Glutamatergic neuron (in vitro differentiated cells): ENCODE measurements at regions not wholly inside any gene's neighbourhood (a gene's known extent, or its start where the extent isn't known, plus 50 kb on each side); places are given as distances from the start of the nearest gene placed in this dataset.

Experiments used
- DNase-seq: peaks from one replicate; pipeline ENCODE4 v3.0.0; 2022
- H3K27ac Mint-ChIP-seq: one replicate; pipeline ENCODE4 v1.8.0; 2020; ENCODE audit warnings: mild to moderate bottlenecking, mixed read lengths, inconsistent platforms; ENCODE audit not compliant: unreplicated experiment
- H3K27me3 Mint-ChIP-seq: one replicate; pipeline ENCODE4 v1.8.0; 2020; ENCODE audit warnings: mild to moderate bottlenecking, moderate library complexity, mixed read lengths, inconsistent platforms; ENCODE audit not compliant: unreplicated experiment
- H3K36me3 Mint-ChIP-seq: one replicate; pipeline ENCODE4 v1.8.0; 2020; ENCODE audit warnings: mild to moderate bottlenecking, mixed read lengths, inconsistent platforms; ENCODE audit not compliant: unreplicated experiment
- H3K4me1 Mint-ChIP-seq: one replicate; pipeline ENCODE4 v1.8.0; 2020; ENCODE audit warnings: mild to moderate bottlenecking, low read depth, mixed read lengths, inconsistent platforms; ENCODE audit not compliant: unreplicated experiment
- H3K4me3 Mint-ChIP-seq: one replicate; pipeline ENCODE4 v1.8.0; 2020; ENCODE audit warnings: mild to moderate bottlenecking, mixed read lengths, inconsistent platforms; ENCODE audit not compliant: unreplicated experiment
- H3K9me3 Mint-ChIP-seq: one replicate; pipeline ENCODE4 v1.8.0; 2020; ENCODE audit warnings: mild to moderate bottlenecking, moderate library complexity, mixed read lengths, inconsistent platforms; ENCODE audit not compliant: unreplicated experiment
- CTCF ChIP-seq: fragments of 200-600 bp; sonication (generic); IDR thresholded peaks from one replicate; pipeline ENCODE4 v1.5.0; 2021; ENCODE audit not compliant: partially characterized antibody, unreplicated experiment

DNA sequence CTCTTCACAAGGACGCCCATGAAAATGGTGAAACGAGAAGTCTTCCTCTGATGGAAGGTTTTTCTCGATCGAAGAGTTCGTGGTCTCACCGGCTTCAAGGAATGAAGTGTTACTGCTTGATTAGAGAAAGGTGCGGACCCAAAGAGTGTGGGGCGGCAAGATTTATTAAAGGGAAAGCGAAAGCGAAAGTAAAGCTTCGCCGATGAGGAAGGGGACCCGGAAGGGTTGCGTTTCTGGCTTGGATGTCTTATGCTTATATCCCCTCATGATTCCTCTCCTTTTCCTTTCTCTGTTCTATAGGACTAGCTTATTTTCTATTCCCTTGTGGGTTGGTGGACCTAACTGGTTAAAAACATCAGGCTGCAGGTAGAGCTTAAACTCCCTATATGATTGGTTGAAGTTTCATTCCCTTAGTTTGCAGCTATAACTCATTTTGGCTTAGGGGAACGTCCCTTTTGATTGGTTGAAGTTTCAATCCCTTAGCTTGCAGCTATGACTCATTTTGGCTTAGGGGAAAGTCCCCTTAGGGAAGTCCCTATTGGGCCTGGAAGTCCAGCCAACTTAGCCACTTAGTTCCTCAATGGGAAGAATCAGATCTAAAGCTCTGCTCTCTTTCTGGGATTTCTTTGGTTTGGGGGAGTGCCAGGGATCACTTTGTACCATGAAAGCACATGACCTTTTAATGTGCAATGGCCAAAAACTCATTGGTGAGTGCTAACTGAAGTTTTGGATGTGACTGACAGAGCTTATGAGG lies 1025.0 kb upstream of the PCDH10 start:
- Mint-ChIP-seq H3K4me3 (no peak overlapping the region), H3K36me3 (peaks cover 4% of the 10 kb centered on the region)
- DNase-seq, result no peak

GRCh38 chr4:132124624-132124974 lies 1024.5 kb upstream of the PCDH10 start:
- Mint-ChIP-seq H3K36me3 (peaks cover under 1% of the 10 kb centered on the region), H3K4me1 (peaks cover 2% of the 10 kb centered on the region), H3K27ac (no peak overlapping the region), H3K9me3 (peaks cover 8% of the 10 kb centered on the region), H3K4me3 (no peak overlapping the region), H3K27me3 (peaks cover 5% of the 10 kb centered on the region)
- no peak for TF ChIP-seq CTCF
- DNase-seq, result no peak

More for the DNA sequence above, 1025.0 kb upstream of the PCDH10 start:
- peaks cover 5% of the 10 kb centered on the region for H3K27me3 Mint-ChIP-seq
- H3K27ac Mint-ChIP-seq, result no peak overlapping the region
- H3K4me1 Mint-ChIP-seq, result peaks cover 2% of the 10 kb centered on the region
- H3K9me3 Mint-ChIP-seq, result peaks cover 11% of the 10 kb centered on the region
- no peak for TF ChIP-seq CTCF

- Mint-ChIP-seq H3K27me3 (peaks cover 5% of the 10 kb centered on the region), H3K4me3 (no peak overlapping the region), H3K36me3 (no peaks in the 10 kb centered on the region), H3K27ac (no peak overlapping the region), H3K4me1 (peaks cover 2% of the 10 kb centered on the region), H3K9me3 (peaks cover 8% of the 10 kb centered on the region)
- no peak for TF ChIP-seq CTCF
- no peak for DNase-seq
These were observed 1024.0 kb upstream of the PCDH10 start for GRCh38 chr4:132125131-132125530.

DNA sequence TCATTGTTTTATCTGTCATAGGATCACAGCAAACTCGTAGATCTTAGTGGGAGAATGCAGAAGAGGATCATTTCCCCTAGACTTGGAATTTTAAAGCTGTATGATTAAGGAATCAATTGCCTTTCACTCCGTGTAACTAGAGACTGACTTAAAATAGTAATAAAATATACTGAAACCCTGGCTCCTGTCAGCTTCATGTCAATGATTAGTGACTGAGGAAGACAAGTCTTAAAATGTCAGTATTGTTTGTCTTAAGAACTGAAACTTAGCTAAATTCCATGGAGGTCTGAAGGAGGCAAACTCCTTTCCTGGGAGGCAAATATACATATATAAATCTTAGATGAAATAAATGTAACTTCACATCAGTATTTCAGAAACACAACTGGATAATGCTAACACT lies 1016.7 kb upstream of the PCDH10 start:
- no peaks in the 10 kb centered on the region for H3K27me3 Mint-ChIP-seq
- H3K4me3 Mint-ChIP-seq, result no peak overlapping the region
- no peaks in the 10 kb centered on the region for H3K36me3 Mint-ChIP-seq
- no peak for TF ChIP-seq CTCF
- H3K27ac Mint-ChIP-seq, result no peak overlapping the region
- no peaks in the 10 kb centered on the region for H3K9me3 Mint-ChIP-seq
- DNase-seq, result no peak
- no peaks in the 10 kb centered on the region for H3K4me1 Mint-ChIP-seq

DNA sequence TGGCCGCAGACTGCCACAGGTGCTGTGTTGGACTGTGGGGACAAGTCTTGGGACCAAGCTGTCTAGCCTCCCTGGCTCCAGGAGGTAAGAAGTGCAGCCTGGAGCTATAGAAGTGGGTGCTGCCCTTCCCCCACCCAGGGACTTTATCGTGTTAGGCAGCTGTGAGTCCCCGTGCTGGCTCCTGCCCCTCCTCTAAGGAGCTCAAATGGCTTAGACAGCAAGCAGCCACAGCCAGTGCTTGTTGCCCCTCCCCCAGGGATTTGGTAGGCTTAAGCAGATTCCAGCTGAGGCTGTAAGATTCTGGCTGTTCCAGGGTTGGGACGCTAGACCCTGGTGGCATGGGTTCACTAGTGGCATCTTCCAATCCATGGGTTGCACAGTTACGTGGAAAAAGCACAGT lies 979.4 kb upstream of the PCDH10 start:
- no peak overlapping the region for H3K27ac Mint-ChIP-seq
- DNase-seq, result no peak

More for the DNA sequence above, 979.4 kb upstream of the PCDH10 start:
- Mint-ChIP-seq H3K36me3 (no peaks in the 10 kb centered on the region), H3K4me3 (no peak overlapping the region), H3K27me3 (peaks cover 2% of the 10 kb centered on the region), H3K9me3 (peaks cover 2% of the 10 kb centered on the region), H3K4me1 (no peaks in the 10 kb centered on the region)
- no peak for TF ChIP-seq CTCF
